ENCODE measurements at regions not wholly inside any gene's neighbourhood (a gene's known extent, or its start where the extent isn't known, plus 50 kb on each side); places are given as distances from the start of the nearest gene placed in this dataset.

DNA sequence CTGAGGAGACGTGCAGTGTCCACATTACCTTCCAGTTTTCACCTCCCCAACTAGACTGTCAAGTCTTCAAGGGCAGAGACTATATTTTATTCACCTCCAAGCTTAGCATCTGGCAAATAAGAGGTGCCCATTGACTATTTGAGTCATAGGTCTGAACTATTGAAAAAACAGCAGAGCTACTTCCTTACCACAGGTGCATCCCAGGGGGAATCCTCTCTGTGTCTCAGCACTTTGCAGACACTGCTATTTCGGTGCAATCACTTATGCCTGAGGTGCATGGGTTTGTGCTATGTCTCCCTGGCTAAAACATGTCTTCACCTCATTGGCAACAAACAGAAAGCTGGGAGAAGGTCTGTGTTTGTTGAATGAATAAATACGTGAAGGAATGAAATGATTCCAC lies 67.8 kb downstream of the SOX11 start:
- no peak for ATAC-seq (ENCODE audit: insufficient read depth, low read depth)
- Histone ChIP-seq H2AFZ (ENCODE audit: low read depth, low read length) (no peak overlapping the region), H3K4me2 (ENCODE audit: insufficient read depth, low read length) (no peak overlapping the region)

GRCh38 chr2:5763531-5763930 lies 71.3 kb downstream of the SOX11 start:
- H3K27ac ChIP-seq (ENCODE audit: low read length), result no peak overlapping the region
- H3K4me2 ChIP-seq (ENCODE audit: insufficient read depth, low read length), result no peak overlapping the region
- DNase-seq (no peak), ATAC-seq (ENCODE audit: insufficient read depth, low read depth) (no peak)
- no peaks in the 10 kb centered on the region for H3K9me3 ChIP-seq (ENCODE audit: insufficient read depth, low read length, severe bottlenecking)
- peaks cover 13% of the 10 kb centered on the region for H3K4me1 ChIP-seq (ENCODE audit: insufficient read depth, low read length)
- H2AFZ ChIP-seq (ENCODE audit: low read depth, low read length), result no peak overlapping the region
- no peaks in the 10 kb centered on the region for H3K27me3 ChIP-seq (ENCODE audit: insufficient read depth, low read length, poor library complexity)
- H3K79me2 ChIP-seq (ENCODE audit: insufficient read depth, low read length), result no peaks in the 10 kb centered on the region
- H4K20me1 ChIP-seq (ENCODE audit: insufficient read depth, low read length), result no peaks in the 10 kb centered on the region
- H3K4me3 ChIP-seq (ENCODE audit: low read depth in 1 of 2, low read length in 2 of 2), result no peak overlapping the region
- TF ChIP-seq EZH2 (IDR thresholded peaks at IDR 0.05; ENCODE audit: borderline replicate concordance, low read depth, low read length, severe bottlenecking), result no peak
- TF ChIP-seq, protein P1, sequence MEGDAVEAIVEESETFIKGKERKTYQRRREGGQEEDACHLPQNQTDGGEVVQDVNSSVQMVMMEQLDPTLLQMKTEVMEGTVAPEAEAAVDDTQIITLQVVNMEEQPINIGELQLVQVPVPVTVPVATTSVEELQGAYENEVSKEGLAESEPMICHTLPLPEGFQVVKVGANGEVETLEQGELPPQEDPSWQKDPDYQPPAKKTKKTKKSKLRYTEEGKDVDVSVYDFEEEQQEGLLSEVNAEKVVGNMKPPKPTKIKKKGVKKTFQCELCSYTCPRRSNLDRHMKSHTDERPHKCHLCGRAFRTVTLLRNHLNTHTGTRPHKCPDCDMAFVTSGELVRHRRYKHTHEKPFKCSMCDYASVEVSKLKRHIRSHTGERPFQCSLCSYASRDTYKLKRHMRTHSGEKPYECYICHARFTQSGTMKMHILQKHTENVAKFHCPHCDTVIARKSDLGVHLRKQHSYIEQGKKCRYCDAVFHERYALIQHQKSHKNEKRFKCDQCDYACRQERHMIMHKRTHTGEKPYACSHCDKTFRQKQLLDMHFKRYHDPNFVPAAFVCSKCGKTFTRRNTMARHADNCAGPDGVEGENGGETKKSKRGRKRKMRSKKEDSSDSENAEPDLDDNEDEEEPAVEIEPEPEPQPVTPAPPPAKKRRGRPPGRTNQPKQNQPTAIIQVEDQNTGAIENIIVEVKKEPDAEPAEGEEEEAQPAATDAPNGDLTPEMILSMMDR (IDR thresholded peaks at IDR 0.05; ENCODE audit: borderline replicate concordance, extremely low read depth, low read length, poor library complexity, severe bottlenecking), result no peak
- no peak overlapping the region for H3K9ac ChIP-seq (ENCODE audit: low read depth, low read length)
- no peaks in the 10 kb centered on the region for H3K36me3 ChIP-seq (ENCODE audit: insufficient read depth, low read length)

More for the DNA sequence above, 67.8 kb downstream of the SOX11 start:
- no peaks in the 10 kb centered on the region for H3K27me3 ChIP-seq (ENCODE audit: insufficient read depth, low read length, poor library complexity)
- H3K9ac ChIP-seq (ENCODE audit: low read depth, low read length), result no peak overlapping the region
- DNase-seq, result no peak
- no peaks in the 10 kb centered on the region for H3K79me2 ChIP-seq (ENCODE audit: insufficient read depth, low read length)
- no peaks in the 10 kb centered on the region for H3K9me3 ChIP-seq (ENCODE audit: insufficient read depth, low read length, severe bottlenecking)
- no peaks in the 10 kb centered on the region for H3K36me3 ChIP-seq (ENCODE audit: insufficient read depth, low read length)
- TF ChIP-seq, protein P1 (IDR thresholded peaks at IDR 0.05; ENCODE audit: borderline replicate concordance, extremely low read depth, low read length, poor library complexity, severe bottlenecking), result no peak
- TF ChIP-seq EZH2 (IDR thresholded peaks at IDR 0.05; ENCODE audit: borderline replicate concordance, low read depth, low read length, severe bottlenecking), result no peak
- no peak overlapping the region for H3K27ac ChIP-seq (ENCODE audit: low read length)
- no peak overlapping the region for H3K4me3 ChIP-seq (ENCODE audit: low read depth in 1 of 2, low read length in 2 of 2)
- H3K4me1 ChIP-seq (ENCODE audit: insufficient read depth, low read length), result no peaks in the 10 kb centered on the region
- no peaks in the 10 kb centered on the region for H4K20me1 ChIP-seq (ENCODE audit: insufficient read depth, low read length)

GRCh38 chr2:5764041-5764440 lies 71.9 kb downstream of the SOX11 start:
- no peak overlapping the region for H3K4me2 ChIP-seq (ENCODE audit: insufficient read depth, low read length)
- H4K20me1 ChIP-seq (ENCODE audit: insufficient read depth, low read length), result no peaks in the 10 kb centered on the region
- TF ChIP-seq, protein P1 (IDR thresholded peaks at IDR 0.05; ENCODE audit: borderline replicate concordance, extremely low read depth, low read length, poor library complexity, severe bottlenecking), result no peak
- no peak for TF ChIP-seq EZH2 (IDR thresholded peaks at IDR 0.05; ENCODE audit: borderline replicate concordance, low read depth, low read length, severe bottlenecking)
- H3K36me3 ChIP-seq (ENCODE audit: insufficient read depth, low read length), result no peaks in the 10 kb centered on the region
- H3K4me1 ChIP-seq (ENCODE audit: insufficient read depth, low read length), result peaks cover 13% of the 10 kb centered on the region
- no peaks in the 10 kb centered on the region for H3K9me3 ChIP-seq (ENCODE audit: insufficient read depth, low read length, severe bottlenecking)
- no peaks in the 10 kb centered on the region for H3K79me2 ChIP-seq (ENCODE audit: insufficient read depth, low read length)
- no peak overlapping the region for H2AFZ ChIP-seq (ENCODE audit: low read depth, low read length)
- DNase-seq (no peak), ATAC-seq (ENCODE audit: insufficient read depth, low read depth) (no peak)
- H3K4me3 ChIP-seq (ENCODE audit: low read depth in 1 of 2, low read length in 2 of 2), result no peak overlapping the region
- no peaks in the 10 kb centered on the region for H3K27me3 ChIP-seq (ENCODE audit: insufficient read depth, low read length, poor library complexity)
- no peak overlapping the region for H3K27ac ChIP-seq (ENCODE audit: low read length)
- H3K9ac ChIP-seq (ENCODE audit: low read depth, low read length), result no peak overlapping the region

DNA sequence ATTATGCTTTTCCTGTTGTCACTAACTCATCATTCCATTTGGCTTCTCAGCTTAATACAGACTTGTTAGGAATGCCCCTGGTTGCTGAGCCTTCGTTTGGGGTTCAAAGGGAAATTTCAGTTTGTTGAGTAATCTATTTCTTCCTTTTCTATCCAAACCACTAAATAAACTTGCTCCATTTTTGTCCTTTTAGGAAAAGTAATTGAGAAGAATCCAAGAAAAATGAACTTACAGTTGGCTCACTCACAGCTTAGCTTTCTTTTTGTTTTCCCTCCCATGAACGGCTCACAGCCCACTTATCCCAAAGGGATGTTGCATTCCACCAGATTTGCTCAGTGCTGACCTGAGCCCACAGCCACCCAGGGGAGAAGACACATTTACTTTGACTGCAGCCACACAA lies 73.9 kb downstream of the SOX11 start:
- Histone ChIP-seq H3K9me3 (ENCODE audit: insufficient read depth, low read length, severe bottlenecking) (no peaks in the 10 kb centered on the region), H3K27me3 (ENCODE audit: insufficient read depth, low read length, poor library complexity) (no peaks in the 10 kb centered on the region), H3K4me1 (ENCODE audit: insufficient read depth, low read length) (peaks cover 13% of the 10 kb centered on the region), H3K9ac (ENCODE audit: low read depth, low read length) (no peak overlapping the region), H2AFZ (ENCODE audit: low read depth, low read length) (no peak overlapping the region), H4K20me1 (ENCODE audit: insufficient read depth, low read length) (no peaks in the 10 kb centered on the region), H3K27ac (ENCODE audit: low read length) (no peak overlapping the region), H3K36me3 (ENCODE audit: insufficient read depth, low read length) (no peaks in the 10 kb centered on the region), H3K79me2 (ENCODE audit: insufficient read depth, low read length) (no peaks in the 10 kb centered on the region), H3K4me3 (ENCODE audit: low read depth in 1 of 2, low read length in 2 of 2) (no peak overlapping the region), H3K4me2 (ENCODE audit: insufficient read depth, low read length) (no peak overlapping the region)
- DNase-seq (no peak), ATAC-seq (ENCODE audit: insufficient read depth, low read depth) (no peak)
- TF ChIP-seq, protein P1 (IDR thresholded peaks at IDR 0.05; ENCODE audit: borderline replicate concordance, extremely low read depth, low read length, poor library complexity, severe bottlenecking), result no peak
- no peak for TF ChIP-seq EZH2 (IDR thresholded peaks at IDR 0.05; ENCODE audit: borderline replicate concordance, low read depth, low read length, severe bottlenecking)
